CD4-positive, alpha-beta T cell treated with Interleukin-4 for 4 hours (primary cell): ENCODE measurements at regions not wholly inside any gene's neighbourhood (a gene's known extent, or its start where the extent isn't known, plus 50 kb on each side); places are given as distances from the start of the nearest gene placed in this dataset.
"Not testable (repeated sequence)": the region's sequence is repeated elsewhere in the genome, so short reads cannot be mapped to it uniquely, and the experiment has no call there.

Source experiments
- DNase-seq: peaks from one replicate; pipeline ENCODE4 v3.0.0-alpha.2; 2020

GRCh38 chr10:118968482-118968881 is 61.0 kb upstream of the NANOS1 start:
- DNase-seq, result no peak

- DNase-seq, result no peak
Measured at GRCh38 chr10:118969014-118969413, 60.5 kb upstream of the NANOS1 start.

DNA sequence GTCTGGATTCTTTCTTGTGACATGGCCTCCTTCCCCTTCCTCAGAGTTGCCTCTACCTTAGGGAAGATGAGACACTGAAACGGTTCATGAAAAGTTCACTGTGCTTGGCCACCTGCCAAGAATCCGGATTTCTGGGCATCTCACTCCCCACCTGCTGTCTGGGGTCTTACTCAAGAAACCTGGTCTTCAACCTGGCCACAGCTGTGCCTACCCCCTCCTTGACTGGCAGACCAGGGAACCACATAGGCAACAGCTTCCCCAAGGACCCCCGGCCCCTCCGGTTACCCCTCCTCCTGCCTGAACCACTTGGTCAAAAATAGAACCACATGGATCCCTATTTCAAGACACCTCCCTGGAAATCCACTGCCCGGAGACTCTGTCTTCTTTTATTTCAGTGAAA is 58.7 kb upstream of the NANOS1 start:
- DNase-seq, result no peak

DNA sequence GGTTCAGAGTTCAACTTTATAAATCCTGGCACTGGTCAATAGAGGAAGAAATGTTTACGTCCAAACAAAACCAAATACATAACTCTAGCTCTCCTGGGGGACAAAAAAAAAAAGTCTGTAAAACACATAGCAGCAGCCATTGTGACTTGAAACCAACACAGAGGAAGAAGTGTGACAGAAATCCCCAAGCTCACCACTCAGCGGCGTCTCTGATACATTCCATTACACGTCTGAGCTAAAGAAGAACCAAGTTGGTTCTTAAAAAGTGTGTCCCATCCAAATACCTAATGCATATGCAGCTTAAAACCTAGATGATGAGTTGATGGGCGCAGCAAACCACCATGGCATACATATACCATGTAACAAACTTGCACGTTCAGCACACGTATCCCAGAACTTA is 58.3 kb upstream of the NANOS1 start:
- DNase-seq, result no peak

GRCh38 chr10:118971876-118972275 is 57.6 kb upstream of the NANOS1 start:
- DNase-seq, result no peak

- DNase-seq, result no peak
Measured at GRCh38 chr10:118973744-118974143, 55.8 kb upstream of the NANOS1 start.

GRCh38 chr10:118974951-118975350 is 54.6 kb upstream of the NANOS1 start:
- no peak for DNase-seq

DNA sequence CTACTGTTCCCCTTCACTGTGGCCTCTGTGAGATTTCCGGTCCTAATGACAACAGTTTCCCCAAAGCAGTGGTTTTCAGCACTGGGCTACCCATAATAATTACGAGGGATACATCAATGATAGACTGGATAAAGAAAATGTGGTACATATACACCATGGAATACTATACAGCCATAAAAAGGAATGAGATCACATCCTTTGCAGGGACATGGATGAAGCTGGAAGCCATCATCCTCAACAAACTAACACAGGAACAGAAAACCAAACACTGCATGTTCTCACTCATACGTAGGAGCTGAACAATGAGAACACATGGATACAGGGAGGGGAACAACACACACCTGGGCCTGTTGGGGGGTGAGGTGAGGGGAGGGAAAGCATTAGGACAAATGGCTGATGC is 53.3 kb upstream of the NANOS1 start:
- DNase-seq, result not testable (repeated sequence)

- DNase-seq, result no peak
Measured at GRCh38 chr10:118977022-118977599, 52.4 kb upstream of the NANOS1 start.

DNA sequence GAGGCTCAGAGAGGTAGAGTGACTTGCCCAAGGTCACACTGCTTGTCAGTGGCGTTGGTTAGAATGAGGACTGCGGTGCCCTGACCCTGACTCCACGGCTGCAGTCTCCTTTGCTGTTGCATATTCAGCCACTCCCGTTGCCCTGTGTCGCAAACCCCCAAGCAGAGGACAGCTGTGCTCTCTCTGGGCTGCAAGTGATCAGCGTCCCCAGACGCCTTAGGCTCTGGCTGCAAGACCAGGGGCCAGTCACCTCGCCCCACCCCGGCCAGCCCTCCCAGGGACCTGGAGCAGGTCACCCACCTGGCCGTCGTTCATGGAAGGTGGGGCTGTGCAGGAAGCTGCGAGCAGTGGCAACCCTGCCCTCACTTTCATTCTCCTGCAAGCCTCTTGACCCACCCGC is 51.7 kb upstream of the NANOS1 start:
- no peak for DNase-seq

GRCh38 chr10:118978316-118978997 is 51.1 kb upstream of the NANOS1 start:
- DNase-seq, result no peak

- DNase-seq, result no peak
Measured at GRCh38 chr10:118978998-118979350, 50.5 kb upstream of the NANOS1 start.

DNA sequence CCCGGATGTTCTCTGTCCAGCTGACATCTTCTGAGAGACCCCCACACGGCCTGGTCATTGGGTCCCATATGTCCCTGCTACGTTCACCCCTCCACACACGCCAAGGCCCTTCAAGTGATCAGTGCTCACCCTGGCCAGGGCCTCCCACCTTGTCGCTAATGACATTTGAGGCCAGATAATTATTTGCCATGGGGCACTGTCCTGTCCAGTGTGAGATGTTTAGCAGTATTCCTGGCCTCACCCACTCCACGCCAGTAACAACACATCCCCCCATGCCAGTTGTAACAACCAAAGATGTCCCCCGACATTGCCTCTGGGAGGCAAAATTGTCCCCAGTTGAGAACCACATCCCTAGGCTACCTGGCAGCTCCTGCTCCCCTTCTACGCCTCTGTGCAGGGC is 49.9 kb upstream of the NANOS1 start:
- DNase-seq, result no peak
